AG08395 (cell line): ENCODE measurements at regions not wholly inside any gene's neighbourhood (a gene's known extent, or its start where the extent isn't known, plus 50 kb on each side); places are given as distances from the start of the nearest gene placed in this dataset.

Experiments used
- DNase-seq: peaks from one replicate; pipeline ENCODE4 v3.0.0; 2012; ENCODE audit warnings: mixed read lengths, low spot score

GRCh38 chr17:5694551-5694950 lies 110.2 kb upstream of the NLRP1 start:
- no peak for DNase-seq

DNA sequence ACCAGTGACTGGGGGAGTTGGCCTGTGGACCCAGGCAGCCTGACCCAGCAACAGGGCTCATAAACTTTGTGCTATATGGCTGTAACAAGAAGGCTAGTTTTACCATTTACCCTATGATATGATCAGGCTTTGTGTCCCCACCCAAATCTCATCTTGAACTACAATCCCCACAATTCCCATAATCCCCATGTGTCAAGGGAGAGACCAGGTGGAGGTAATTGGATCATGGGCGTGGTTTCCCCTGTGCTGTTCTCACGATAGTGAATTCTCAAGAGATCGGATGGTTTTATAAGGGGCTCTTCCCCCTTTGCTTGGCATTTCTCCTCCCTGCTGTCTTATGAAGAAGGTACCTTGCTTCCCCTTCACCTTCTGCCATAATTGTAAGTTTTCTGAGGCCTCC lies 111.2 kb upstream of the NLRP1 start:
- DNase-seq = no peak

GRCh38 chr17:5698959-5699358 lies 114.7 kb upstream of the NLRP1 start:
- no peak for DNase-seq

DNA sequence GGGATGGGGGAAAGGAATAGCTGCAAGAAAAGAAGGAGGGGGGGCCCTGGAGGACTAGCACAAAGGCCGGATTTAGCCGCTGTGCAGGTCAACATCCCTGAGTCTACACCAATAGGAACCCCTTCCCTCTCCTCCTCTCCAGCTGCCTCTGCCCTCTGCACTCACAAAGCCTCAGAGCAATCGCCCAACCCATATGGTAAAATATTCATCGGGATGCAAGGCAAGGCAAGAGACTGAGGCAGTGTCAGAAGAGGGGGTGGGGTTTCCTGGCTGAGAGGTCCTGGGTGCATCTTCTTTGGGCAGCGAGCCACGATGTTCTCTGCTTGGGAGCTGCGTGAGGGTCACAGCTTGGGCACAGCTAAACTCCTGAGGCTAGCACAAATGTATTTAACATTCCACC lies 115.5 kb upstream of the NLRP1 start:
- DNase-seq = no peak

- no peak for DNase-seq
Observed at GRCh38 chr17:5700745-5701144, 116.4 kb upstream of the NLRP1 start.

DNA sequence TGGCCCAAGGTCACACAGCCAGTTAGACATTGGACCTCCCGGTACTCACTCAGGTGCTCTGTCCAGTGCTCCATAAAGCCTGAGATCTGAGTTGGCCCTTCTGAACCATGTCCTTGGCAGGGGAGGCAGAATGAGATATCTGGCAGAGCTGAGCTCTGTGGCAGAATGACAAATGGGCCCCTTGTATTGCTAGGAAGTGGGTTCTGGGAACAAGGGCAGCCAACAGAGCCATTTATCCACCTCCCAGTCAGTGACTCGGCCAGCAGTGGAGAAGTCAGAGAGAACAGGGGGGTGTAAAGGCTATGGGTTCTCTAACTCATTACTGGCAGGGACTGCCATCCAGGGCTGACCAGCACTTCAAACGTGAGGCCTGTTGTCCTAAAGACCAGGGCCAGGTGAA lies 117.1 kb upstream of the NLRP1 start:
- DNase-seq = no peak

- DNase-seq = no peak
Observed at GRCh38 chr17:5702951-5703510, 118.7 kb upstream of the NLRP1 start.

- DNase-seq = no peak
Observed at GRCh38 chr17:5703736-5704135, 119.4 kb upstream of the NLRP1 start.

DNA sequence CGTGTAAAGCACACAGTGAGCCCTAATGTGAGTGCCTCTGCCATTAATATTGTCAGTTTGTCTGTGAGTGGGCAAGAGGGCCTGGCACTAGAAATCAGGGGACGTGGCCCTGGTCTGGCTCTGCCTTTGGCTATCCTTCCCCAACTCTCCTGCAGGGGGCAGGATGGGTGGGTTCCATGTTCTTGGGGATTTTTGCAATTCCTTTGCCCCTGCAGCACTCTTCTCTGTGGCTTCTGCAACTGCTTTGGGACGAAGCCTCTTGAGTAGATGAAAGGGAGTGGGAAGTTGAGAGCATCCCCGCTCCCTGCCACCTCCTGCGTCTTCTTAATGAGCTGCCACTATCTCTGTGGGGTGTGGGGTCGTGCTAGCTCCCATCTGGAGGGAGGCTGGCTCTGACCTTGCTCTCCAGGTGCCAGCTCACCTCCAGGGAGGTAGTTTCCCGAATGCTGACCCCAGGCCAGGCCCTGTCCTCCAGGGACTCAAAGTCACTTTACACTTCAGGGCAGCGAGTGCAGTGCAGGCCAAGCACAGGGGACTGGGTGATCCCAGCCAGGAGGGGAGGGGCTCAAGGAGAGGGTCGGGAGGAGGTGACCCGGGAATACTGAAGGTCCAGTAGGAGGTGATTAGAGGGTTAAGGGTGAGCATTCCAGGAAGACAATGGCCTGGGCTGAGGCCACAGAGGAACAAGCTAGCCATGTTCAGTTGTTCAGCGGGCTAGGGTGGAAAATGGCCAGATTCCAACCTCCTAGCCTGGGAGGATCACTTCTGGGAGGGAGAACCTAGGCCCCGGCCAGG lies 121.0 kb upstream of the NLRP1 start:
- DNase-seq = peak; percentile 17

DNA sequence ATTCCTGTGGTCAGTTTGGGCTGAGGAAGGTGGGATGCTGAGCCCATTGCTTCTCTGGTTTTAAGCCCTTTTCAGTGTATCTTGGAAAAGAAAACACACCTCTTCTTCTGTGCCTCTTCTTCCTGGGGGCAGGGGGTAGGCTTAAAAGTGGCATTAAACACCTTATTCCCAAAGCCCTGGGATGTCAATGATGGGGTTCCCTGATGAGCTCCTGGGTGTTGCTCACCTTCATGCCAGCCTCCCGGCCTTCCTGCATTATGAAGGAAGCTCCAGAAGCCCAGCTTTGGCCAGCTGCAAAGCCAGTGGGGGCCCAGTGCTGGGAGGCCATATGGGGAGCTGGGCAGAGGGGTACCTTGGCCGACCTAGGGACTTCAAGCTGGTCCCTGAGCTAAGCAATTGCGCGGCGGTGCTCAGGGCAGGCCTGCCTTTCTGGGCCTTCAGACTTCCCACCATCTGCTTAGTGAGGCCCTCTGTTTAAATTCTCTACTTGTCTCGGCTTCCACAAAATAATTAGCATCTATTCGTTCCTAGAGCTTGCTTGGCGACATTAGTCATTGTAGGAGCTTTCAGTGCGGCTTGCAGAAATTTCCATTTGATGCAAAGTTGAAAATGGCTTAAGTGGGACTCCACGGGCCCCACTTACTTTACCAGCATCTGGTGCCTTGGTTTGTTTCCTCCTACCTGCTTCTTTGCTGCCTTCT lies 121.7 kb upstream of the NLRP1 start:
- no peak for DNase-seq

- DNase-seq = peak; percentile 77
Observed at GRCh38 chr17:5706577-5707210, 122.4 kb upstream of the NLRP1 start.

GRCh38 chr17:5707482-5707881 lies 123.2 kb upstream of the NLRP1 start:
- no peak for DNase-seq

DNA sequence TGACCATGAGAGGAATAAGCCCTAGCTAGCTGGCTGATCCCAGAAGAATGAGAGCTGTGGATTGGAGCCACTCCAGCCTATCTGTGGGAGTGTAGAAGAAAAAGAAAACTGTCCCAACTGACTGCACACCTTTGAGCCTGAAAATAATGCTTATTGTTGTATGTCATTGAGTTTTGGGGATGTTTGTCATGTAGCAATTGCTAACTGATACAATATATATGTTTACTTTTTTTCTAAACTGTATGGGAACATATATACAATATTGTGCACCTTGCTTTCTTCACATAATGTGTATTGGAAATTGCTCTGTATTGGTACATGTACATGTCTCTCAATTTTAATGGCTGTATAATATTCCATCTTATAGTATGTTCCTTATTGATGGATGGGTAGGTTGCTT lies 124.0 kb upstream of the NLRP1 start:
- DNase-seq = no peak

- no peak for DNase-seq
Observed at GRCh38 chr17:5711344-5711743, 127.0 kb upstream of the NLRP1 start.

- DNase-seq = no peak
Observed at GRCh38 chr17:5714993-5715392, 130.7 kb upstream of the NLRP1 start.

- no peak for DNase-seq
Observed at GRCh38 chr17:5715478-5715877, 131.2 kb upstream of the NLRP1 start.

GRCh38 chr17:5718726-5719125 lies 134.4 kb upstream of the NLRP1 start:
- DNase-seq = no peak

DNA sequence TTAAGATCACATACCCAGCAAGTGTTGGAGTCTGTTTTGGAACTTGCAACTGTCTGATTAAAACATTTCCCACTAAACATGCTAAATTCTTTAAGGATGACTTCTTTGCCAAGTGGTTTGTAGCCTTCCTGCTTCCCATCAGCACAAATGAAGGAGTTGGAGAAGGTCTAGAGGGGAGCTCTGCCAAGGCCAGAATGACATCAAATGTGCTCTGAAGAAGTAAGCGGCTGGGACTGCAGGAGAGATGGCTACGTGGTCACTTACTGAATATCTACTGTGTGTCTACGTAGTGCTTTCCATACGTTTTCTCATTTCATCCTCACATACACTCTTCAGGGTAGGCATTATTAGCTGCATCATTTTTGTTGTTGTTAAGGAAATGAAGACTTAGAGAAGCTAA lies 135.7 kb upstream of the NLRP1 start:
- DNase-seq = no peak

DNA sequence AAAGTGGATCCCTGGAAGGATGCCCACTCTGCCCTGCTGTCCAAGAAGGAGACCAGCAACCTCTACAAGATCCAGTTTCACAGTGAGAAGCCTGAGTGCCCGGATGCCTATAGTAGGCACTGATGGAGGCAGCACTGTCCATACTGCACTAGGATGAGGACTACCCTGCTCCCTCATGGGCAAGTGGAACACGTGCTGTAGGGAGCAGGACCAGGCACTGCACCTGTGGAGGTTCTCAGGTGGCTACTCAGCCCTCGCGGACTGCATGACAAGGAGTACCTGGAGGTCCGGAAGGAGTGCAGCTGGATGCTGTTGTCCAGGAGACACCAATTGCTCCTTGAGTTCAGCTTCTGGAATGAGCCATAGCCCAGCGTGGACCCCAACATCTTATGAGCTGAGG lies 146.1 kb upstream of the NLRP1 start:
- DNase-seq = no peak

GRCh38 chr17:5740937-5741336 lies 156.6 kb upstream of the NLRP1 start:
- DNase-seq = no peak

GRCh38 chr17:5741810-5742209 lies 157.5 kb upstream of the NLRP1 start:
- no peak for DNase-seq

- DNase-seq = no peak
Observed at GRCh38 chr17:5745111-5745813, 161.0 kb upstream of the NLRP1 start.
